Heart left ventricle (tissue), 16 donors: ENCODE measurements at regions not wholly inside any gene's neighbourhood (a gene's known extent, or its start where the extent isn't known, plus 50 kb on each side); places are given as distances from the start of the nearest gene placed in this dataset.

Experiments
- ATAC-seq, 4 donors: fragments of 200-7000 bp; cut with Tn5 transposase; one replicate each; pipeline ENCODE4 v1.9.1; 2020 to 2022; ENCODE audit warnings: moderate library complexity in 4 of 4, mild to moderate bottlenecking in 3 of 4, moderate number of reproducible peaks in 1 of 4
- DNase-seq, 5 donors: peaks; one replicate each; pipeline ENCODE4 v3.0.0-alpha.2; 2020
- H3K27ac ChIP-seq, 12 donors: fragments of 200-600 bp; sonication (generic) in 4 of 12; one replicate each; pipeline versions ENCODE4 v1.5.0 to v1.8.0; 2016 to 2022; ENCODE audit warnings: mild to moderate bottlenecking in 2 of 12
- H3K27me3 ChIP-seq, 9 donors: fragments of 200-600 bp; sonication (generic) in 2 of 9; one replicate each; pipeline versions ENCODE4 v1.5.1 to v1.8.0; 2016 to 2022; ENCODE audit warnings: mild to moderate bottlenecking in 3 of 9
- H3K36me3 ChIP-seq, 9 donors: fragments of 200-600 bp; sonication (generic) in 2 of 9; one replicate each; pipeline versions ENCODE4 v1.5.0 to v1.8.0; 2018 to 2022; ENCODE audit warnings: mild to moderate bottlenecking in 2 of 9
- H3K4me1 ChIP-seq, 12 donors: fragments of 200-600 bp; sonication (generic) in 4 of 12; one replicate each; pipeline versions ENCODE4 v1.5.0 to v1.8.0; 2016 to 2022; ENCODE audit warnings: mild to moderate bottlenecking in 3 of 12
- H3K4me3 ChIP-seq, 12 donors: fragments of 200-600 bp; sonication (generic) in 4 of 12; one replicate each; pipeline versions ENCODE4 v1.5.0 to v1.8.0; 2017 to 2022; ENCODE audit warnings: mild to moderate bottlenecking in 9 of 12, moderate library complexity in 4 of 12
- H3K9me3 ChIP-seq, 12 donors: fragments of 200-600 bp; sonication (generic) in 4 of 12; one replicate each; pipeline versions ENCODE4 v1.5.0 to v1.8.0; 2016 to 2022; ENCODE audit warnings: mild to moderate bottlenecking in 1 of 12
- POLR2A ChIP-seq, 2 donors: fragments of 450-650 bp; IDR thresholded peaks; one replicate each; pipeline ENCODE4 v1.6.1; 2017; ENCODE audit warnings: antibody characterized with exemption in 2 of 2, mild to moderate bottlenecking in 2 of 2, moderate library complexity in 2 of 2
- WGBS, 4 donors: extraction: QIAGEN DNeasy Blood & Tissue Kit in 2 of 4; methylation state at CpG; one replicate each; pipeline versions ENCODE4 v1.1.5 to v1.1.7; 2013 to 2018; 5-methylcytosine and 5-hydroxymethylcytosine counted together
- intact Hi-C, 10 donors: fragments of 100-400 bp; cut with DNase I; formaldehyde crosslinking; loops; one replicate each; pipeline versions ENCODE4 v1.11.1 to v1.14.2; 2022
- TF ChIP-seq, protein P1 (sequence below), 12 donors: fragments of 200-600 bp; sonication (generic) in 4 of 12; IDR thresholded peaks; one replicate each; pipeline versions ENCODE4 v1.5.0 to v1.8.0; 2018 to 2022; ENCODE audit warnings: antibody characterized with exemption in 12 of 12, mild to moderate bottlenecking in 5 of 12
- donor health status: ischemic (EF 13 %, LVEDD 7.1; RV severe dilation, severe dysfunction).
- donor health status: healthy with polysubstance abuse.
- donor health status: DM: no; HTN: yes; CAD: no.
- donor health status: DM: no; HTN: no; CAD: no.
- donor health status: ischemic (EF 25% LVEDD 6.9; RV normal size, moderate dysfunction).
- donor health status: ischemic (EF 25% LVEDD 5.7; RV mildly dilated, moderate dysfunction).
- donor health status: healthy.
- donor health status: DM: yes; HTN: yes; CAD: no.
- donor health status: ischemic (EF 35%, LVEDD 5.7; RV mildly dilated, moderate dysfunction).
- donor health status: nonischemic (EF 11% LVEDD 7.7; RV severe dilation, severe dysfunction).
- donor health status: DM: yes; HTN: yes; CAD: no.
- donor health status: PGD.
- donor health status: ischemic (EF 29% LVEDD 5.4; RV normal size, mild dysfunction).
- donor health status: nonischemic (EF 23%, LVEDD 6.1; RV moderate dilation, normal function).

DNA sequence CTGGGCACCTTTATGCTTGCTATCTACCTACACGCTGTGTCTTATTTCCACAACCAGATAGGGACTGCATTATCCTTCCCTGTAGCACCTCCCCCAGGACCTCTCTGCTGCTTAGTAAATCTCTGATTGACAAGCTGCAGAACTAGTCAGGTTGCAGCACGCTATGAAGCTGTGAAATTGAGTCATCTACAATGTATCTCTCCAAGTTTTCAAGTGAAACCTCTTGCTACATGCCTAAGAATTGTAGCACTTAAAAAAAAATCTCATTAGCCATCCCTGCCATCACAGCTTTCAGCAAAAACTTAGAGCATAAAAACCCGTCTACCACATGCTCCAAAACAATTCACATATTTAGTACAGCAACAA, 69.7 kb upstream of the FGFR2 start:
- peak overlapping the region in 2 of 12 donors; percentile 71 to 81 for H3K27ac ChIP-seq
- WGBS, 4 donors: 48 to 60% (median 57%) methylated on average over 3 of the region's 3 CpGs
- intact Hi-C loops: no loop called here
- TF ChIP-seq, protein P1, sequence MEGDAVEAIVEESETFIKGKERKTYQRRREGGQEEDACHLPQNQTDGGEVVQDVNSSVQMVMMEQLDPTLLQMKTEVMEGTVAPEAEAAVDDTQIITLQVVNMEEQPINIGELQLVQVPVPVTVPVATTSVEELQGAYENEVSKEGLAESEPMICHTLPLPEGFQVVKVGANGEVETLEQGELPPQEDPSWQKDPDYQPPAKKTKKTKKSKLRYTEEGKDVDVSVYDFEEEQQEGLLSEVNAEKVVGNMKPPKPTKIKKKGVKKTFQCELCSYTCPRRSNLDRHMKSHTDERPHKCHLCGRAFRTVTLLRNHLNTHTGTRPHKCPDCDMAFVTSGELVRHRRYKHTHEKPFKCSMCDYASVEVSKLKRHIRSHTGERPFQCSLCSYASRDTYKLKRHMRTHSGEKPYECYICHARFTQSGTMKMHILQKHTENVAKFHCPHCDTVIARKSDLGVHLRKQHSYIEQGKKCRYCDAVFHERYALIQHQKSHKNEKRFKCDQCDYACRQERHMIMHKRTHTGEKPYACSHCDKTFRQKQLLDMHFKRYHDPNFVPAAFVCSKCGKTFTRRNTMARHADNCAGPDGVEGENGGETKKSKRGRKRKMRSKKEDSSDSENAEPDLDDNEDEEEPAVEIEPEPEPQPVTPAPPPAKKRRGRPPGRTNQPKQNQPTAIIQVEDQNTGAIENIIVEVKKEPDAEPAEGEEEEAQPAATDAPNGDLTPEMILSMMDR (IDR thresholded peaks at IDR 0.05): no peak
- no peak for TF ChIP-seq POLR2A (IDR thresholded peaks at IDR 0.05)
- no peaks in the 10 kb centered on the region for H3K36me3 ChIP-seq
- peak overlapping the region in 1 of 12 donors; percentile 0 for H3K4me3 ChIP-seq
- peak in 1 of 4 donors; percentile 20 for ATAC-seq
- DNase-seq: no peak
- no peaks in the 10 kb centered on the region for H3K9me3 ChIP-seq
- H3K4me1 ChIP-seq: peaks cover 0 to 18% (median 14%) of the 10 kb centered on the region in 12 donors
- no peaks in the 10 kb centered on the region for H3K27me3 ChIP-seq

DNA sequence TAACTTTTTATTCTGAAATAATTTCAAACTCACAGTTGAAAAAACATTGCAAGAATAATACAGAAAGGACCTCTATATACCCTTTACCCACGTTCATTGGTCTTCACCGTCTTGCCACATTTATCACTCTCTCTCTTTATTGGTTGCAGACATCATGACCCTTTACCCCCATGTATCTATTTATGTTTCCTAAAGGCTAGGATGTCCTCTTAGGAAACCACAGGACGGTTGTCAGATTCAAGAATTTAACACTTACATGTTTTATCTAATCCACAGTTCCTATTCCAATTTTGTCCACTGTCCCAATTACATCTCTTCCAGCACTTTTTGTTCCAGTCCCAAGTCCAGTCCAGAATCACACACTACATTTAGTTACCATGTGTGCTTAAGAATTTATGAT, 67.6 kb upstream of the FGFR2 start:
- no peak for ATAC-seq
- intact Hi-C loops: no loop called here
- no peaks in the 10 kb centered on the region for H3K36me3 ChIP-seq

DNA sequence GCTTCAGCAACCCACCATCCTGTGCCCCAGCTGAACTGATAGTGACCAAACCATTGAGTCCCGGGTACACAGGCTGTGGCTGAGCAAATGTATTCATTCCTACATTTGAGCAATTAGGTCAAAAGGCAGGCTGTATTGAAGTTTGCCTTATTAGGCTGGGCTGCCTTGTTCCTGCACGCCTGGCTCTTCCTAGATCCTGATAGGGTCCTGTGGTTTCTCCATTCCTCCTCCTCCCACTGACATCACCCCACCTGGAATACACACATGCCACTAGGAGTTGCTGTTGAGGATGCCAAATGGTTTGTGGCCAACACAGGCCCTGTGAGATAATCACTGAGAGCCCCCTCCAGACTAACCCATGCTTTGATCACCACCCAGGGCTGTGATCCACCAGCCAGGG, 66.4 kb upstream of the FGFR2 start:
- intact Hi-C loops: no loop called here
- ATAC-seq: no peak
- H3K4me1 ChIP-seq: peaks cover 0 to 18% (median 14%) of the 10 kb centered on the region in 12 donors
- DNase-seq: peak in 1 of 5 donors; percentile 3
- no peaks in the 10 kb centered on the region for H3K9me3 ChIP-seq
- H3K36me3 ChIP-seq: no peaks in the 10 kb centered on the region
- 82 to 87% (median 83%) methylated on average over 2 of the region's 2 CpGs for WGBS, 4 donors
- no peak overlapping the region for H3K4me3 ChIP-seq
- TF ChIP-seq POLR2A (IDR thresholded peaks at IDR 0.05): no peak
- TF ChIP-seq, protein P1 (IDR thresholded peaks at IDR 0.05): no peak
- H3K27ac ChIP-seq: no peak overlapping the region
- H3K27me3 ChIP-seq: no peaks in the 10 kb centered on the region

More for the DNA sequence above, 67.6 kb upstream of the FGFR2 start:
- no peak overlapping the region for H3K4me3 ChIP-seq
- H3K27ac ChIP-seq: no peak overlapping the region
- no peak for DNase-seq
- H3K9me3 ChIP-seq: no peaks in the 10 kb centered on the region
- TF ChIP-seq, protein P1 (IDR thresholded peaks at IDR 0.05): no peak
- TF ChIP-seq POLR2A (IDR thresholded peaks at IDR 0.05): no peak
- no peaks in the 10 kb centered on the region for H3K27me3 ChIP-seq
- WGBS, 4 donors: 55 to 75% (median 63%) methylated on average over 3 of the region's 3 CpGs
- H3K4me1 ChIP-seq: peaks cover 0 to 18% (median 14%) of the 10 kb centered on the region in 12 donors

DNA sequence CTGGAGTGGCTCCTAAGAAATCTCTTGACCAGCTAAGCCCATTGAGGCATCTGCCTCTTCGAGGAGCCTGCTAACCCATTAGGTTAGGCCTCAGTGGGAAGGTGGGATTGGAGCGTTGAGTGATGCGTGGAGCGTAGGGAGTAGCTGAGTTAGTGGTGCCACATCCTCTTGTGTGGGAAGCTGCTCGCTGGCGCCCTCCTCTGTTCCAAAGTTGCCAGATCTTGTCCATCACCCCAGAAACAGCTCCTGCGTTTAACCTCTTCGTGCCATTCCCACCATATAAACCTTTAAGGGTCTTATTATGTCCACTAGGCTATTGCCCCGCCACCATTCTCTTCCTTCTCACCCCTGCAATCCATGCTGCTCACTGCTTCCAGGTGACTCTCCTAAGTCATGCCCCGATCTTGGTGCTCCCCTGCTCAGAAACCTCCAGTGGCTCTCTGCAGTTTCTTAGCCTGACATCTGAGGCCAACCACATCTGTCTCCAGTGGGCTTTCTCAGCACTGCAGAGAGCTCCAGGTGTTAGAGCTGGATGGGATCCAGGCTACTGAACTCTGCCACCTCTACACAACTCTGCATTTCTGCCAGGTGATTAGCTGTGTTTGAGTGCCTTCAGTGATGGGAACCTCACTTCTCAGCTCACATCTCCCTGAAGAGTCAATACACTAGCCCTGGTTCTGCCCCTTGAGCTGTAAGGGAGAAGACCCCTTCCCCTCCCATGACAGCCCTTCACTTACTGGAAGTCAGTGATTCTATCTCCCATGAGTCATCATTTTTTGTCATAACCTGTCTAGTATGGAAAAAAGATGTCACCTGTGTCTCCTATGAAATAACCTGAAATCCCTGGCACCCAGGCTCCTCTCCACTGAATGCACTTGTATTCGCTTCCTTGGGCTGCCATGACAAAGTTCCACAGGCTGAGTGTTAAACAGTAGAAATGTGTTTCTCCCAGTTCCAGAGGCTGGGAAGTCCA, 65.0 kb upstream of the FGFR2 start:
- ATAC-seq: no peak
- Histone ChIP-seq H3K27me3 (no peaks in the 10 kb centered on the region), H3K27ac (no peak overlapping the region), H3K4me3 (no peak overlapping the region), H3K9me3 (no peaks in the 10 kb centered on the region), H3K4me1 (peaks cover 0 to 8% (median 6%) of the 10 kb centered on the region in 12 donors), H3K36me3 (no peaks in the 10 kb centered on the region)
- DNase-seq: peak in 1 of 5 donors; percentile 33
- 46 to 63% (median 50%) methylated on average over 11 of the region's 11 CpGs for WGBS, 4 donors
- intact Hi-C loops: no loop called here
- TF ChIP-seq, protein P1 (IDR thresholded peaks at IDR 0.05): no peak
- no peak for TF ChIP-seq POLR2A (IDR thresholded peaks at IDR 0.05)
